ENCODE measurements at regions not wholly inside any gene's neighbourhood (a gene's known extent, or its start where the extent isn't known, plus 50 kb on each side); places are given as distances from the start of the nearest gene placed in this dataset.

GRCh38 chr10:64098994-64099393 is 577.8 kb downstream of the REEP3 start:
- no peak for DNase-seq (ENCODE audit: insufficient read length)
- no peak for TF ChIP-seq POLR2AphosphoS5 (IDR thresholded peaks at IDR 0.05; ENCODE audit: low read depth, low read length)
- no peak for TF ChIP-seq TAF1 (IDR thresholded peaks at IDR 0.05; ENCODE audit: borderline replicate concordance, low read depth, low read length)
- TF ChIP-seq POLR2A (IDR thresholded peaks at IDR 0.05; ENCODE audit: low read depth, low read length): no peak
- FAIRE-seq: no peak

GRCh38 chr10:64101606-64102263 is 580.5 kb downstream of the REEP3 start:
- FAIRE-seq: no peak
- no peak for TF ChIP-seq POLR2A (IDR thresholded peaks at IDR 0.05; ENCODE audit: low read depth, low read length)
- TF ChIP-seq POLR2AphosphoS5 (IDR thresholded peaks at IDR 0.05; ENCODE audit: low read depth, low read length): no peak
- no peak for TF ChIP-seq TAF1 (IDR thresholded peaks at IDR 0.05; ENCODE audit: borderline replicate concordance, low read depth, low read length)
- no peak for DNase-seq (ENCODE audit: insufficient read length)

GRCh38 chr10:64102264-64102633 is 581.0 kb downstream of the REEP3 start:
- no peak for FAIRE-seq
- no peak for TF ChIP-seq POLR2AphosphoS5 (IDR thresholded peaks at IDR 0.05; ENCODE audit: low read depth, low read length)
- no peak for TF ChIP-seq TAF1 (IDR thresholded peaks at IDR 0.05; ENCODE audit: borderline replicate concordance, low read depth, low read length)
- no peak for TF ChIP-seq POLR2A (IDR thresholded peaks at IDR 0.05; ENCODE audit: low read depth, low read length)
- DNase-seq (ENCODE audit: insufficient read length): no peak

GRCh38 chr10:64102916-64103315 is 581.7 kb downstream of the REEP3 start:
- TF ChIP-seq POLR2A (IDR thresholded peaks at IDR 0.05; ENCODE audit: low read depth, low read length) (no peak), TAF1 (IDR thresholded peaks at IDR 0.05; ENCODE audit: borderline replicate concordance, low read depth, low read length) (no peak), POLR2AphosphoS5 (IDR thresholded peaks at IDR 0.05; ENCODE audit: low read depth, low read length) (no peak)
- no peak for FAIRE-seq
- no peak for DNase-seq (ENCODE audit: insufficient read length)

GRCh38 chr10:64103750-64104470 is 582.7 kb downstream of the REEP3 start:
- FAIRE-seq (no peak), DNase-seq (ENCODE audit: insufficient read length) (no peak)
- no peak for TF ChIP-seq TAF1 (IDR thresholded peaks at IDR 0.05; ENCODE audit: borderline replicate concordance, low read depth, low read length)
- no peak for TF ChIP-seq POLR2AphosphoS5 (IDR thresholded peaks at IDR 0.05; ENCODE audit: low read depth, low read length)
- TF ChIP-seq POLR2A (IDR thresholded peaks at IDR 0.05; ENCODE audit: low read depth, low read length): no peak

GRCh38 chr10:64109926-64110495 is 588.8 kb downstream of the REEP3 start:
- TF ChIP-seq POLR2A (IDR thresholded peaks at IDR 0.05; ENCODE audit: low read depth, low read length): no peak
- TF ChIP-seq POLR2AphosphoS5 (IDR thresholded peaks at IDR 0.05; ENCODE audit: low read depth, low read length): no peak
- DNase-seq (ENCODE audit: insufficient read length) (no peak), FAIRE-seq (no peak)

GRCh38 chr10:64112701-64113355 is 591.6 kb downstream of the REEP3 start:
- TF ChIP-seq TAF1 (IDR thresholded peaks at IDR 0.05; ENCODE audit: borderline replicate concordance, low read depth, low read length): no peak
- FAIRE-seq: no peak
- DNase-seq (ENCODE audit: insufficient read length): no peak

GRCh38 chr10:64113375-64113774 is 592.2 kb downstream of the REEP3 start:
- DNase-seq (ENCODE audit: insufficient read length) (no peak), FAIRE-seq (no peak)
- TF ChIP-seq POLR2AphosphoS5 (IDR thresholded peaks at IDR 0.05; ENCODE audit: low read depth, low read length): no peak
- TF ChIP-seq POLR2A (IDR thresholded peaks at IDR 0.05; ENCODE audit: low read depth, low read length): no peak
- no peak for TF ChIP-seq TAF1 (IDR thresholded peaks at IDR 0.05; ENCODE audit: borderline replicate concordance, low read depth, low read length)

GRCh38 chr10:64113792-64114191 is 592.6 kb downstream of the REEP3 start:
- TF ChIP-seq POLR2A (IDR thresholded peaks at IDR 0.05; ENCODE audit: low read depth, low read length) (no peak), TAF1 (IDR thresholded peaks at IDR 0.05; ENCODE audit: borderline replicate concordance, low read depth, low read length) (no peak), POLR2AphosphoS5 (IDR thresholded peaks at IDR 0.05; ENCODE audit: low read depth, low read length) (no peak)
- FAIRE-seq (no peak), DNase-seq (ENCODE audit: insufficient read length) (no peak)

GRCh38 chr10:64115471-64115870 is 594.3 kb downstream of the REEP3 start:
- no peak for DNase-seq (ENCODE audit: insufficient read length)
- TF ChIP-seq POLR2AphosphoS5 (IDR thresholded peaks at IDR 0.05; ENCODE audit: low read depth, low read length): no peak
- TF ChIP-seq POLR2A (IDR thresholded peaks at IDR 0.05; ENCODE audit: low read depth, low read length): no peak
- no peak for TF ChIP-seq TAF1 (IDR thresholded peaks at IDR 0.05; ENCODE audit: borderline replicate concordance, low read depth, low read length)
- no peak for FAIRE-seq

- no peak for TF ChIP-seq TAF1 (IDR thresholded peaks at IDR 0.05; ENCODE audit: borderline replicate concordance, low read depth, low read length)
- DNase-seq (ENCODE audit: insufficient read length) (no peak), FAIRE-seq (peak; percentile 60)
Measured at GRCh38 chr10:64115908-64116643, 594.9 kb downstream of the REEP3 start.

All from GM12892 (cell line).